Activated CD8-positive, alpha-beta T cell treated with anti-CD3 and anti-CD28 coated beads for 36 hours (primary cell): ENCODE measurements at regions not wholly inside any gene's neighbourhood (a gene's known extent, or its start where the extent isn't known, plus 50 kb on each side); places are given as distances from the start of the nearest gene placed in this dataset.

ENCODE experiments used
- ATAC-seq: fragments of 200-7000 bp; cut with Tn5 transposase; one replicate; pipeline ENCODE4 v1.10.0; 2021; ENCODE audit warnings: mild to moderate bottlenecking, moderate library complexity
- CTCF ChIA-PET: fragments of 350-600 bp; sonication (Branson Sonifier 250); formaldehyde crosslinking; loops from one replicate; lab custom pipeline; 2021; ENCODE audit warnings: antibody characterized with exemption; lab: Charles Lee
- POLR2A ChIA-PET: fragments of 350-600 bp; sonication (Branson Sonifier 250); formaldehyde crosslinking; loops from one replicate; lab custom pipeline; 2021; ENCODE audit warnings: antibody characterized with exemption; lab: Charles Lee
- DNase-seq: peaks from one replicate; pipeline ENCODE4 v3.0.0-alpha.2; 2020
- H3K27ac Mint-ChIP-seq: one replicate; pipeline ENCODE4 v1.8.0; 2021; ENCODE audit warnings: mild to moderate bottlenecking, mixed read lengths
- H3K27me3 Mint-ChIP-seq: one replicate; pipeline ENCODE4 v1.8.0; 2021; ENCODE audit warnings: mixed read lengths
- H3K36me3 Mint-ChIP-seq: one replicate; pipeline ENCODE4 v1.8.0; 2021; ENCODE audit warnings: low read depth, mixed read lengths
- H3K4me1 Mint-ChIP-seq: one replicate; pipeline ENCODE4 v1.8.0; 2021; ENCODE audit warnings: low read depth, mixed read lengths
- H3K4me3 Mint-ChIP-seq: one replicate; pipeline ENCODE4 v1.8.0; 2021; ENCODE audit warnings: mild to moderate bottlenecking, moderate library complexity, mixed read lengths
- H3K9me3 Mint-ChIP-seq: one replicate; pipeline ENCODE4 v1.8.0; 2021; ENCODE audit warnings: mixed read lengths
- intact Hi-C: fragments of 100-400 bp; cut with micrococcal nuclease; formaldehyde crosslinking; loops from one replicate; pipeline ENCODE4 v1.10.0; 2022
- TF ChIP-seq, protein P1 (sequence below): fragments of 200-600 bp; IDR thresholded peaks from one replicate; pipeline ENCODE4 v1.8.0; 2022; ENCODE audit warnings: antibody characterized with exemption, mild to moderate bottlenecking

DNA sequence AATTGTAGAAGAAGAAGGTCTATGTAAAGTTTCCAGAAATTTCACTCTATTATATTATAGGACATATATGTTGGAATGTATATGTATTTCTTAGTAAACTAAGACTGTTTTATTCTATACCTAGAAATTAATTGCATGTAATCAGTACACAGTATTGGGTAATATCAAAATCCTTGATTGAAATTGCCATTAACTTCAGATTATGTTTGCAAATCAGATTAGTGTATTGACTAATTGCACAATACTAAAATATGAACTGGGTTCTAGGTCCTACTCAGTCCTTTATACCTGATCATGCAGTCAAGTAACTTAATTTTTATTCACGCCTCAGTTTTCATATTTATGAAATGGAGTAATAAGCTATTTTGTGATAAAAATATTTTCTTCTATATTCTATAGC lies 950.3 kb upstream of the ADGRL3 start:
- DNase-seq = no peak
- Mint-ChIP-seq H3K27me3 (no peaks in the 10 kb centered on the region), H3K9me3 (peaks cover 9% of the 10 kb centered on the region), H3K36me3 (no peaks in the 10 kb centered on the region), H3K4me3 (no peak overlapping the region), H3K4me1 (no peaks in the 10 kb centered on the region), H3K27ac (no peak overlapping the region)
- TF ChIP-seq, protein P1, sequence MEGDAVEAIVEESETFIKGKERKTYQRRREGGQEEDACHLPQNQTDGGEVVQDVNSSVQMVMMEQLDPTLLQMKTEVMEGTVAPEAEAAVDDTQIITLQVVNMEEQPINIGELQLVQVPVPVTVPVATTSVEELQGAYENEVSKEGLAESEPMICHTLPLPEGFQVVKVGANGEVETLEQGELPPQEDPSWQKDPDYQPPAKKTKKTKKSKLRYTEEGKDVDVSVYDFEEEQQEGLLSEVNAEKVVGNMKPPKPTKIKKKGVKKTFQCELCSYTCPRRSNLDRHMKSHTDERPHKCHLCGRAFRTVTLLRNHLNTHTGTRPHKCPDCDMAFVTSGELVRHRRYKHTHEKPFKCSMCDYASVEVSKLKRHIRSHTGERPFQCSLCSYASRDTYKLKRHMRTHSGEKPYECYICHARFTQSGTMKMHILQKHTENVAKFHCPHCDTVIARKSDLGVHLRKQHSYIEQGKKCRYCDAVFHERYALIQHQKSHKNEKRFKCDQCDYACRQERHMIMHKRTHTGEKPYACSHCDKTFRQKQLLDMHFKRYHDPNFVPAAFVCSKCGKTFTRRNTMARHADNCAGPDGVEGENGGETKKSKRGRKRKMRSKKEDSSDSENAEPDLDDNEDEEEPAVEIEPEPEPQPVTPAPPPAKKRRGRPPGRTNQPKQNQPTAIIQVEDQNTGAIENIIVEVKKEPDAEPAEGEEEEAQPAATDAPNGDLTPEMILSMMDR = no peak
- ChIA-PET POLR2A (no interaction called here), CTCF (no interaction called here)
- ATAC-seq = no peak
- intact Hi-C loops = no loop called here

DNA sequence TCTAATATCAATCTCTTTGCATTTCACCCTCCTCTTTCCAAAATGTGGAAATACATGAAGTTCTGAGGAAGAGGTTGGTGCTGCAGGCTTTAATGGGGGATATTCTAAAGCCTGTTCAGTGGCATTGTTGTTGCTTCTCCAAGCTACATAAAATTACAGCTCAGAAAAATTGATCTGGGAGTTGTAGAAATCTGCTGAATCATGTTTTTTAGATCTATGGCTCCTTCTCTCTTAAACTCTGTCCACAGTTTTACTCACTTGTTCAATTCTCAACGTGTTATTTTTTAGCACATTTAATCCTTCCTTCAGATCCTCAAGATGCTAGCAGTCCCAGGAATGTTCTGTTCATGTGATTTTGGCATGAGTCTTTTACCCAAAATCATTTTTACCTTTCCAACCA lies 949.5 kb upstream of the ADGRL3 start:
- H3K36me3 Mint-ChIP-seq = no peaks in the 10 kb centered on the region
- H3K27ac Mint-ChIP-seq = no peak overlapping the region
- no peak for DNase-seq
- H3K4me3 Mint-ChIP-seq = no peak overlapping the region
- ChIA-PET CTCF (no interaction called here), POLR2A (no interaction called here)
- no peaks in the 10 kb centered on the region for H3K4me1 Mint-ChIP-seq
- TF ChIP-seq, protein P1 = no peak
- intact Hi-C loops = no loop called here
- H3K9me3 Mint-ChIP-seq = peaks cover 9% of the 10 kb centered on the region
- no peak for ATAC-seq
- H3K27me3 Mint-ChIP-seq = no peaks in the 10 kb centered on the region

DNA sequence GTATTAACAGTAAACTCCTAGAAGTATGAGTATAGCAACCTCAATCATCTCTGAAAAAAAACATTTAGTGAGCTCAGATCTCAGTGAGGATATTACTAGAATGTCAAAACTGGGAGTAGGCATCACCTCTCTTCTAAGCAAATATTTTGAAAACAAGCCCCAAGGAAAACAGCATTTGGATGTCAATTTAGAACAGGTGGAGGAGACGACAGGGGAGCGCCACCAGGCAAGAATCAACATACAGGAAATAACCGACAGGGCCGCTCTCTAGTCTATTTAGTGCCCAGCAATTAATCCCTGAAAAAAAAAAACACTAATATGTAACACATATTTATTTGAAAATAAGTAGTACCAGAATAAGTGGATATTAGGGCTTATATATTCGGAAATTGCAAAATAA lies 940.3 kb upstream of the ADGRL3 start:
- ATAC-seq (no peak), DNase-seq (no peak)
- Mint-ChIP-seq H3K4me1 (no peaks in the 10 kb centered on the region), H3K4me3 (no peak overlapping the region), H3K9me3 (peaks cover 4% of the 10 kb centered on the region), H3K27me3 (no peaks in the 10 kb centered on the region), H3K36me3 (no peaks in the 10 kb centered on the region), H3K27ac (no peak overlapping the region)
- POLR2A ChIA-PET = no interaction called here
- intact Hi-C loops = no loop called here
- TF ChIP-seq, protein P1 = no peak
- CTCF ChIA-PET = no interaction called here

DNA sequence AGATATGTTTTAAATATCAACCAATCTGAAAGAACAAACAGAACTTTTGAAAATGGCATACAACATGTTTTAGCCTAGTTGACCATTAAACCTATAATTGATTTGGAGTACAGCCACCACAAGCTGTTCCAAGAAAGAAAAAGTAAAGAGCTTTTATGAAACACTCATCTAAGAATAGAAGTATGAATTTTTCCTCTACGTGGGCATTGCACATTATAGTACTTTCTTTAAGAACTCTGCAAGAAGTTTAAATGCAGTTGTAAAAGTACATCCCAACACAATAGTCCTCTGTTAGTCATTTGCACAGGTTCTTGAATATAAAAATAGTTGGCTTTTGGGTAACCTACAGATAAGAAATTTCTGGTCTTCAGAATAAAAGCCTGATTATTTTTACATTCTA lies 933.6 kb upstream of the ADGRL3 start:
- intact Hi-C loops = no loop called here
- Mint-ChIP-seq H3K27me3 (no peaks in the 10 kb centered on the region), H3K36me3 (no peaks in the 10 kb centered on the region), H3K27ac (no peak overlapping the region), H3K9me3 (peaks cover 10% of the 10 kb centered on the region), H3K4me1 (no peaks in the 10 kb centered on the region), H3K4me3 (no peak overlapping the region)
- ChIA-PET POLR2A (no interaction called here), CTCF (no interaction called here)
- TF ChIP-seq, protein P1 = no peak
- ATAC-seq (no peak), DNase-seq (no peak)

DNA sequence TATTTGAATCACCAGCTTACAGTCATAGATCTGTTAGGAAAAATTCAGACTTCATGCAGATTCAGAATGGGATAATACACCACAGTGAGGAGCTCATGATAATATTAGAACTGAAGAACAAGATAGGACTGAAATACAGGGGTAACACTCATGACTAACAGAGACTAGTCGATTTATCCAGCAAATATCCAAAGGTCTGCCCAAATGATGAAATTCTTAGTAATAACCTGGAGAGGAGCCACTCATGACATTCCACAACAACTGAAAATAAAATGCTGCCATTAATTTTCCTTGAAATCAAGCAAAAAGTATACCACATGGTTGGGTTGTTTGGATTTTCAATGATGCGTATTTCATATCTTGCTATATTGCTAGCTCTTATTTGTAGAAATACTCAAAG lies 903.7 kb upstream of the ADGRL3 start:
- DNase-seq (no peak), ATAC-seq (no peak)
- Mint-ChIP-seq H3K27ac (no peak overlapping the region), H3K4me3 (no peak overlapping the region), H3K9me3 (peaks cover 10% of the 10 kb centered on the region), H3K4me1 (no peaks in the 10 kb centered on the region), H3K36me3 (no peaks in the 10 kb centered on the region), H3K27me3 (no peaks in the 10 kb centered on the region)
- TF ChIP-seq, protein P1 = no peak
- intact Hi-C loops = no loop called here
- CTCF ChIA-PET = no interaction called here
- POLR2A ChIA-PET = no interaction called here
